AG04450 (cell line): ENCODE measurements at regions not wholly inside any gene's neighbourhood (a gene's known extent, or its start where the extent isn't known, plus 50 kb on each side); places are given as distances from the start of the nearest gene placed in this dataset.

ENCODE experiments used
- CTCF ChIA-PET: fragments of 300-600, 350-600 bp; formaldehyde crosslinking; extraction: SDS; loops from one replicate; lab custom pipeline; 2022; ENCODE audit warnings: antibody characterized with exemption, inconsistent platforms; lab: Charles Lee
- POLR2A ChIA-PET: fragments of 350-600 bp; formaldehyde crosslinking; extraction: SDS; loops from one replicate; lab custom pipeline; 2021; ENCODE audit warnings: antibody characterized with exemption, inconsistent platforms; lab: Yijun Ruan, JAX
- DNase-seq: peaks from one replicate; pipeline ENCODE4 v3.0.0-alpha.2; 2011; ENCODE audit warnings: low read depth, low spot score
- H3K27ac ChIP-seq: one replicate; pipeline ENCODE4 v1.5.1; 2012; ENCODE audit warnings: low read depth, low read length, control low read depth
- H3K27me3 ChIP-seq: one replicate; pipeline ENCODE4 v1.6.0; 2012; ENCODE audit warnings: low read length; ENCODE audit not compliant: control insufficient read depth, insufficient read depth
- H3K4me3 ChIP-seq: 2 replicates; pipeline ENCODE4 v1.5.1; 2011; ENCODE audit warnings: mild to moderate bottlenecking, low read depth, low read length, control low read depth
- H3K9me3 ChIP-seq: 2 replicates; pipeline ENCODE4 v1.5.1; 2012; ENCODE audit warnings: low read length; ENCODE audit not compliant: control insufficient read depth, insufficient read depth
- TF ChIP-seq, protein P1 (sequence below): IDR thresholded peaks from 2 replicates; pipeline ENCODE4 v1.5.1; 2011; ENCODE audit warnings: low read depth, low read length, control low read depth, inconsistent platforms

DNA sequence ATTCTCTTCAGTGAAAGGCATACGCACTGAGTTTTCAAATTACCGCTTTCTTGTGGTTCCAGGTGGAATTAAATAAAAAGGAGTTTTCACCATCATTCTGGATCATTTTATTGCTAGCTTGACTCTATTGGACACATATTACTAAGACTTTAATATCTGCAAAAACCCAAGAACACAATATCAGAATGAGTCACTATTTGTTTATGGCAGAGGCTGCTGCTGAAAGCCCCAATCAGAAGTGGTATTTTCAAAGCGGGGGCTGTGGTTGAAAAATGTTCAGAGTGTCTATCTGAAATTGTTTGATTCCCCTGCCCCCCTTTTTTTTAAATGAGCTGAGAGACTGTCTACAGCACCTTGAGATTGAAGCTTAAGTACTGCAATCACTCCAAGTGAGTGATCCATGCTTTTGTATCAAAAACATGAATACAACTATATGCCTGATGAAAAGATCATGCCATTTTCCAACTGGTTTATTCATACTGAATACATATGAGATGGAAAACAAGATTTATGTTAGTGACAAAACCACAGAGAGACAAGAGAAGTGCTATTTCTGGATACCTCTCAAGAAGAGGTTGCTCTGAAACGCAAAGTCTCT, 376.4 kb downstream of the HTR7 start:
- TF ChIP-seq, protein P1, sequence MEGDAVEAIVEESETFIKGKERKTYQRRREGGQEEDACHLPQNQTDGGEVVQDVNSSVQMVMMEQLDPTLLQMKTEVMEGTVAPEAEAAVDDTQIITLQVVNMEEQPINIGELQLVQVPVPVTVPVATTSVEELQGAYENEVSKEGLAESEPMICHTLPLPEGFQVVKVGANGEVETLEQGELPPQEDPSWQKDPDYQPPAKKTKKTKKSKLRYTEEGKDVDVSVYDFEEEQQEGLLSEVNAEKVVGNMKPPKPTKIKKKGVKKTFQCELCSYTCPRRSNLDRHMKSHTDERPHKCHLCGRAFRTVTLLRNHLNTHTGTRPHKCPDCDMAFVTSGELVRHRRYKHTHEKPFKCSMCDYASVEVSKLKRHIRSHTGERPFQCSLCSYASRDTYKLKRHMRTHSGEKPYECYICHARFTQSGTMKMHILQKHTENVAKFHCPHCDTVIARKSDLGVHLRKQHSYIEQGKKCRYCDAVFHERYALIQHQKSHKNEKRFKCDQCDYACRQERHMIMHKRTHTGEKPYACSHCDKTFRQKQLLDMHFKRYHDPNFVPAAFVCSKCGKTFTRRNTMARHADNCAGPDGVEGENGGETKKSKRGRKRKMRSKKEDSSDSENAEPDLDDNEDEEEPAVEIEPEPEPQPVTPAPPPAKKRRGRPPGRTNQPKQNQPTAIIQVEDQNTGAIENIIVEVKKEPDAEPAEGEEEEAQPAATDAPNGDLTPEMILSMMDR = no peak
- H3K9me3 ChIP-seq = no peaks in the 10 kb centered on the region
- no peak for DNase-seq
- no peak overlapping the region for H3K4me3 ChIP-seq
- H3K27me3 ChIP-seq = peaks cover 2% of the 10 kb centered on the region
- ChIA-PET CTCF (no interaction called here), POLR2A (no interaction called here)
- H3K27ac ChIP-seq = no peak overlapping the region

DNA sequence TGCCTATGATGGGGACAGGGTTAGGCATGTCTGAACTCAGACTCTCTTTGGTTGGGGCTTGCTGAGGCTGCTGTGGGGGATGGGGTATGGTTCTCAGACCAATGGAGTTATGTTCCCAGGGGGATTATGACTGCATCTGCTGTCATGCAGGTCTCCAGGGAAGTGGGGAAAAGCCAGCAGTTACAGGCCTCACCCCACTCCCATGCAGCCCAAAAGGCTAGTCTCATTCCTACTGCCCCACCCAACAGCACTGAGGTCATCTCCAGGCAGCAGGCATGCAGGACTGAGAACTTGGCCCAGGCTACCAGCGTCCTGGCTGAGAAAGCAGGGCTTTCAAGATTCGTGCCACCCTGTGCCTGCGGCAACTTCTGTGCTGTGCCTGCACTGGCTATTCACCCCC, 373.3 kb downstream of the HTR7 start:
- CTCF ChIA-PET = no interaction called here

DNA sequence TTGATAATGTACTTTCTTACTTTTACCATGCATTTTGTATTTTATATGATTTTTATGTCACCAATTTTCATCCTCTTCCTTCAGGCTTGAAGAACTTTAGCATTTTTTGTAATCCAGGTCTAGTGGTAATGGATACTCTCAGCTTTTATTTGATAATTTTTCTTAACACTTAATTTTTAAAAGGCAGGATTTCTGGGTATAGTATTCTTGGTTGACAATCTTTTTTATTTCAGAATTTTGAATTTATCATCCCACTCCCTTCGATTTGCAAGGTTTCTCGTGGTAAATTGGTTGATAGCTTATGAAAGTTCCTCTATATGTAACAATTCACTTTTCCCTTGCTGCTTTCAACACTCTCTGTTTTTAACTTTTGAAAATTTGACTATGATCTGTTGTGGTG, 363.7 kb downstream of the HTR7 start:
- TF ChIP-seq, protein P1 = no peak
- H3K4me3 ChIP-seq = no peak overlapping the region
- ChIA-PET POLR2A (no interaction called here), CTCF (no interaction called here)
- no peaks in the 10 kb centered on the region for H3K27me3 ChIP-seq
- no peak for DNase-seq
- H3K27ac ChIP-seq = no peak overlapping the region
- H3K9me3 ChIP-seq = no peaks in the 10 kb centered on the region

More for the DNA sequence above, 373.3 kb downstream of the HTR7 start:
- TF ChIP-seq, protein P1 = no peak
- POLR2A ChIA-PET = no interaction called here
- Histone ChIP-seq H3K4me3 (no peak overlapping the region), H3K27me3 (peaks cover 2% of the 10 kb centered on the region), H3K27ac (no peak overlapping the region), H3K9me3 (no peaks in the 10 kb centered on the region)
- DNase-seq = no peak

DNA sequence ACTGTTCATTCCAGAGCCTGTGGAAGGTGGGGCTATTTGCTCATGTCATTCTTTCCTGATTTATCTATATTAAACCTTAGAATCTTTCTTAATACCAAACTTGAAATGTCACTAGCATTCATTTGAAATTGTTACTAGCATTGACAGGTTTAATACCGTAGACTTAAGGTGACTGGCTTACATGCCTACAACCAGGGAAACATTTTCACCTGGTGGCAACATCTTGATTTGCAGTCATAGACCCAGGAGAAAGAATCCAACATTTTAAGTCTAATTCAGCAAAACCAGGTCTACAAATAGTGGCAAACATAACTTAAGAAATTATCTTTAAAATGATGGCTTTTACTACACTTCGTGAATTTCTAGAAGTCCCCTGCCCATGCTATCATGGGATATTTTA, 353.7 kb downstream of the HTR7 start:
- DNase-seq = no peak
- Histone ChIP-seq H3K4me3 (no peak overlapping the region), H3K27ac (no peak overlapping the region), H3K27me3 (no peaks in the 10 kb centered on the region), H3K9me3 (no peaks in the 10 kb centered on the region)
- CTCF ChIA-PET = no interaction called here
- POLR2A ChIA-PET = no interaction called here
- TF ChIP-seq, protein P1 = no peak

DNA sequence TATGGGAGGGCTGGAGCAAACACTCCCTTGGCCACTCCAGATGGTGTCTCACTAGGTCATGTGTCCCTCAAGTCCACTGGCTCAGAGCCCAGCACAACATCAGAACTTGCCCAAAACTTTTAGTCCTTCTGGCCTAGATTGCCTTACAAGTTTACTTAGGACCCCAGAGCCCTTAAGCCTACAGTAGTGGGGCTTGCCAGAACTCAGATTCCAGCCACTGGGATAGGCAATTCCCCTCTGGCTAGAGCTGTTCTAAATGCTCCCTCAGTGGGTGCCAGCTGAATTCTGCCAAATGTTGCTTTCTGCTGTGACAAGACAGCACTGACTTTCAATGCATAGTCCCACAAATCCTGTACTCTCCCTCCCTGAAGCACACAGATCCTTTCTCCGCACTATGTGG, 331.1 kb downstream of the HTR7 start:
- TF ChIP-seq, protein P1 = no peak
- CTCF ChIA-PET = no interaction called here
- no peaks in the 10 kb centered on the region for H3K27me3 ChIP-seq
- no peak for DNase-seq
- H3K4me3 ChIP-seq = no peak overlapping the region
- no peak overlapping the region for H3K27ac ChIP-seq
- POLR2A ChIA-PET = no interaction called here
- H3K9me3 ChIP-seq = no peaks in the 10 kb centered on the region
